ENCODE measurements at regions not wholly inside any gene's neighbourhood (a gene's known extent, or its start where the extent isn't known, plus 50 kb on each side); places are given as distances from the start of the nearest gene placed in this dataset.
A peak's percentile ranks its signal among the peaks of the same experiment; 100 is the strongest.

DNA sequence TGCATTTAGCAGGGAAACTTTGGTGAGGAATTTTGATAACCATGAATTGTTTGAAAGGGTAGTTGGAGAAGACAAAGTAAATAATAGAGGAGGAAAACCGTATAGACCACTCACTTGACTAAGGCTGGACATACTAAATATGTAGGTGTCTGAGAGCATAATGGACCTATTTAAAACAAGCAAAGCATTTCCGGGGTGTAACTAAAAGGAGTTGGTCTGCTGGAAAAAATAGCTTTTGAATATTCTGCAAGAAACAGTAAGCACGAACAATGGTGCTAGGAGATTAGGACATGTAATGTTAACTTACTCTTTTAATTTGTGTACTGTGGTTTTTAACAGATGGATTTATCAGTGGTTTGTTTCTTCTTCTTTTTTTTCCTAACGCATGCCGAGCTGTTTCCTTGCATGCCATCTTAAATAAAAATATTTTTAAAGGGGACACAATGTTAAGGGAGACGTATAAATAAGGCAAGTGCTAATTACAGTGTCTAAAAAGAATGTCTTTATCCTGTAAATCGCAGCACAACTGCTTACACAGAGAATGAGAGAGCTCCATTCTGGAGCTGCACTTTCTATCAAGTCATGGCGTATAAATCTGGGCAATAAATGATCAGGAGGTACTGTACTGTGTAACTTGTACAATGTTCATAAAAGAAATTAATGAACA lies 492.1 kb downstream of the LMO4 start:
- TF ChIP-seq POLR2A (IDR thresholded peaks at IDR 0.05) (no peak), CTCF (IDR thresholded peaks at IDR 0.05 in 4 of 5, conservative IDR thresholded peaks at IDR 0.05 in 1 of 5) (no peak)
- DNase-seq (no peak), ATAC-seq (no peak)
- Histone ChIP-seq H3K4me3 (no peak overlapping the region), H3K27me3 (no peaks in the 10 kb centered on the region), H3K9me3 (no peaks in the 10 kb centered on the region), H3K36me3 (no peaks in the 10 kb centered on the region), H3K27ac (no peak overlapping the region), H3K4me1 (no peaks in the 10 kb centered on the region)
- intact Hi-C loops (cut with DNase I; ENCODE audit: low total_unique reads) (no loop called here), in situ Hi-C loops (cut with MboI; ENCODE audit: low sequenced_read_pairs in 4 of 4) (no loop called here)

GRCh38 chr1:87821335-87821697 lies 492.6 kb downstream of the LMO4 start:
- TF ChIP-seq POLR2A (IDR thresholded peaks at IDR 0.05) (no peak), CTCF (IDR thresholded peaks at IDR 0.05 in 4 of 5, conservative IDR thresholded peaks at IDR 0.05 in 1 of 5) (no peak)
- DNase-seq, result no peak
- in situ Hi-C loops (cut with MboI; ENCODE audit: low sequenced_read_pairs in 4 of 4) (no loop called here), intact Hi-C loops (cut with DNase I; ENCODE audit: low total_unique reads) (no loop called here)
- Histone ChIP-seq H3K27ac (no peak overlapping the region), H3K4me1 (no peaks in the 10 kb centered on the region), H3K9me3 (no peaks in the 10 kb centered on the region), H3K4me3 (no peak overlapping the region), H3K27me3 (no peaks in the 10 kb centered on the region), H3K36me3 (no peaks in the 10 kb centered on the region)
- ATAC-seq, result no peak

DNA sequence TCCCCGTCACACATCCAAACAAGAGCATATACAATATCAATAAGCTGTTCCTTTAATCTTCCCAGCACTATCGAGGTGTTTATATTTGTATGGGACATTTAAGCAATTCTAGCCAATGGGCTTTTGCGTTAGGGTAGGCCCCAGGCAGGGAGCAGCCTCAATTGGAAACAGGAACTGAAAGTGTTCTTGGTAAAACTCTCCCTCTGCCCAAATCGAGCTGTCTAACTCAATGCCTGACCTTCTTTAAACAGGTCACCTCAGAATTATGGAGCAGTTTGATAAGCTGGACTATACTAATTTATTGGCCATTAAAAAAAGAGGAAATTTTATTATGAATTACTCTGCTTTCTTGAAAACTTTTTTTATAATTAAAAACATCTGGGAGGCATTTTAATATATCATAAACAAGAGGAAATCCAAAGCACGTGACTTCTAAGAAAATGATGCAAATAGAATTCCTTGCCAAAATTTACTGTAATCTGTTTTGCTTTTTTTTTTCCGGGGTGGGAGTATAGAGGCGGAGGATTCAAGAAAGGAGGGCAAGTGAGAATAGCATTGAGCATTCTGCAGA lies 498.1 kb downstream of the LMO4 start:
- Histone ChIP-seq H3K4me3 (peak overlapping the region in 2 of 4 donors; percentile 9 to 21), H3K27ac (no peak overlapping the region), H3K9me3 (no peaks in the 10 kb centered on the region), H3K27me3 (no peaks in the 10 kb centered on the region), H3K36me3 (no peaks in the 10 kb centered on the region), H3K4me1 (no peaks in the 10 kb centered on the region)
- DNase-seq (peak in 1 of 2 donors; percentile 37), ATAC-seq (peak; percentile 39 to 45)
- TF ChIP-seq CTCF (IDR thresholded peaks at IDR 0.05 in 4 of 5, conservative IDR thresholded peaks at IDR 0.05 in 1 of 5), result no peak
- TF ChIP-seq POLR2A (IDR thresholded peaks at IDR 0.05), result no peak
- intact Hi-C loops (cut with DNase I; ENCODE audit: low total_unique reads) (no loop called here), in situ Hi-C loops (cut with MboI; ENCODE audit: low sequenced_read_pairs in 4 of 4) (no loop called here)

DNA sequence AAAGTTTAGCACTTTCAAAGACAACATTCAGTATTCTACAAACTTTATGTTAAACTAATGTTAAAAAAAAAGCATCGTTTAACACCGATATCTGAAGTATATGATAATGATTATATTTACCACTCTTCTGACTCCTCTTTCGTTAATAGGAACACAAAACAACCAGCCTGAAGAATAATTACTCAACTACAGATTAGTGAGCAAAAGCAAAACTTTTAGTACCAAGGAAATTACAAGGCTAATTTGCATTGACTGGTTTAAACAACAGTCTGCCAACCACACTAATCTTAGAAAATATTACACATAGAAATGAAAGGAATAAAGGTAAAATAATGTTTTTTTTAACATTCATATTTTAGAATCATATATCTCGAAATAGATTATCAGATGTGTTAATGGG lies 500.7 kb downstream of the LMO4 start:
- DNase-seq (no peak), ATAC-seq (no peak)
- intact Hi-C loops (cut with DNase I; ENCODE audit: low total_unique reads), result no loop called here

More for the DNA sequence above, 500.7 kb downstream of the LMO4 start:
- Histone ChIP-seq H3K9me3 (no peaks in the 10 kb centered on the region), H3K4me1 (no peaks in the 10 kb centered on the region), H3K27ac (no peak overlapping the region), H3K4me3 (no peak overlapping the region), H3K27me3 (no peaks in the 10 kb centered on the region), H3K36me3 (no peaks in the 10 kb centered on the region)
- in situ Hi-C loops (cut with MboI; ENCODE audit: low sequenced_read_pairs in 4 of 4), result no loop called here
- no peak for TF ChIP-seq POLR2A (IDR thresholded peaks at IDR 0.05)
- TF ChIP-seq CTCF (IDR thresholded peaks at IDR 0.05 in 4 of 5, conservative IDR thresholded peaks at IDR 0.05 in 1 of 5), result no peak

Measured in gastrocnemius medialis (tissue), 4 donors.